ENCODE measurements at regions not wholly inside any gene's neighbourhood (a gene's known extent, or its start where the extent isn't known, plus 50 kb on each side); places are given as distances from the start of the nearest gene placed in this dataset.
"Not testable (repeated sequence)": the region's sequence is repeated elsewhere in the genome, so short reads cannot be mapped to it uniquely, and the experiment has no call there.

DNA sequence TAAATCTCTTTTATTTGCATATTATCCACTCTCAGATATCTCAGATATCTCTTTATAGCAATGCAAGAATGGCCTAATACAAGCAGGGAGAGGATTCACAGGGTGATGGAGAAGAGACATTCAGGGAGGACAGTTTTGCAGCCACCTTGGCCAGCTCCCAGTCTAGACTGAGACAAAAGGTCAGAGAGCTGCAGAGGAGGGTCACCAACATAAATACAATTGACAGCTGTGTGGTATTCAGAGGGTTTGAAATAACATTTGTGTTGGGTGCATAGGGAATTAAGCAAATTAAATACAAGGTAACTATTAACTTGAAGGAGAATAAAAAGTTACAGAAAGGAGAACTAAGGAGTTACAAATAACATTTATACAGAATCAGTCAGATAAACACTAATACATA lies 189.5 kb upstream of the TAPT1 start:
- Histone ChIP-seq H3K9me3 (ENCODE audit: low read depth) (no peaks in the 10 kb centered on the region), H3K9me2 (ENCODE audit: insufficient read depth) (no peaks in the 10 kb centered on the region), H4K20me1 (ENCODE audit: insufficient read depth) (no peaks in the 10 kb centered on the region), H3K4me2 (ENCODE audit: unreplicated experiment) (no peak overlapping the region), H3K27ac (no peak overlapping the region), H3K79me2 (ENCODE audit: insufficient read depth) (no peaks in the 10 kb centered on the region), H3K4me3 (no peak overlapping the region), H3K27me3 (replicated peaks; ENCODE audit: insufficient read depth) (peaks cover 14% of the 10 kb centered on the region), H3F3A (ENCODE audit: insufficient read depth) (no peaks in the 10 kb centered on the region), H3K36me3 (ENCODE audit: low read depth) (no peaks in the 10 kb centered on the region), H3K4me1 (ENCODE audit: insufficient read depth) (no peaks in the 10 kb centered on the region), H2AFZ (no peak overlapping the region), H3K9ac (no peak overlapping the region)
- TF ChIP-seq EZH2 (IDR thresholded peaks at IDR 0.05; ENCODE audit: insufficient read depth, poor library complexity, severe bottlenecking), result no peak
- in situ Hi-C loops (cut with MboI), result no loop called here
- no peak for DNase-seq

DNA sequence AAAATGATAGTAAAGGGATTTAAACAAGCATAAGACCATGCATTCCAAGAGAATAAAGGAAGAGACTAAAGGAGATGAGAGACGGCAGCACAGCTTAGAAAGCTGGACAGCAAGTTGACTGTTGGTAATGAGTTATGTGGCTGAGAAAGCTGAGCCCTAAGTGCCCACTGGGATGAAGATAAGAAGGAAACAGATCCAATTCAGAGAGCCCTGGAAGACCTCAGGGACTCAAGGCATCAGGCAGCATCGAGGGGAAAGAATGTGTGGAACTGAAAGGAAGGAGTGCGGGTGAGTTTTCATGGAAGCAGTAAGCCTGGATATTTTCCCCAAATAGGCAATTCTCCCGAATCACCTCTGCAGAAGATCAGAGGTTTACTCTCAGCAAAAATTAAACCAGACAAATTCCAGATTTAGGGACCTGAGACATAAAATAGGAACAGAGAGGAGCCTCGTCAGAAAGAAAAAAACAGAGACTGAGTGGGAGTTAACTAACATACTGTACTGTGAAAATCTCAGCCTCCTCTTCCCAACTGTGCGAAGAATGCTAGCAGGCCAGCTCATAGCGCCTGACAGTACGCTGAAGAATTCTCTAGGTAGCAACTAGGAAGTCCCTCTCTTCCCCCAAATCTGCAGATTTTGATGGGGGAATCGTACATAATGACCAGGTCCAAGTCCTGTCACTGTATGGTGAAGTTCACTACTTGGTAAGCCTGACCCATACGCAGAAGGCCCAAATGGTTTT lies 187.7 kb upstream of the TAPT1 start:
- no peak overlapping the region for H3K4me2 ChIP-seq (ENCODE audit: unreplicated experiment)
- WGBS, 2 experiments (ENCODE audit: low coverage in 1 of 2, low lambda C conversion rate in 2 of 2, missing lambda C conversion rate in 2 of 2), result 69 to 72% methylated on average over 10 of the region's 10 CpGs
- H3K9me3 ChIP-seq (ENCODE audit: low read depth), result no peaks in the 10 kb centered on the region

DNA sequence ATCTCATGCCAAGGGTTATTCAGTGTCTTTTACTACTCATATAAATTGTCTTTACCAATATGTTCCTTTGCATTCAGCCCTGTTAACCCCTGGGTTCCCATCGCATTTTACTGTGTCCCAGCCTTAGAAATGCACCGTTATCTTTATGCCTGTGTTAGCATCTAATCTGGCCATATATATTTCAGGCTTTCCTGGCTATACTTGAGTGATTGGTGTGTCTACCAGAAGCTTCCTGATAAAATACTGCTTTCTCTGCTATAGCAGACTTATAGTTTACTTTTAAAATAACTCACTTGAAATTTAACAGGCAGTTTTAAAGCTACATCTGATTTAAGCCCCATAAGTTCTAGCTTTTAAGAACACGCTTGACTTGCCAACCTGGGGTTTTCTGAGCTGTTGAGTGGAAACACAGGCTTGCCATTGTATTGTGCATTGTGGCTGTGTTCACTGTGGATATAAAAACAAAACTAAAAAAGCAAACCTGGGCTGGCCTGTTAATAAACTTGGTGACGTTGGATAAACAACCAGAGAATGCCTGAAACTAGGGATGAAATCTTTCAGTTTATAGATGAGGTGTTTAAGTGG lies 185.3 kb upstream of the TAPT1 start:
- H3K4me1 ChIP-seq (ENCODE audit: insufficient read depth), result no peaks in the 10 kb centered on the region
- H3K27ac ChIP-seq, result no peak overlapping the region
- no peak overlapping the region for H2AFZ ChIP-seq
- no peak overlapping the region for H3K9ac ChIP-seq
- no peaks in the 10 kb centered on the region for H4K20me1 ChIP-seq (ENCODE audit: insufficient read depth)
- DNase-seq, result no peak
- no peaks in the 10 kb centered on the region for H3F3A ChIP-seq (ENCODE audit: insufficient read depth)
- TF ChIP-seq EZH2 (IDR thresholded peaks at IDR 0.05; ENCODE audit: insufficient read depth, poor library complexity, severe bottlenecking) (no peak), EZH2phosphoT487 (IDR thresholded peaks at IDR 0.05; ENCODE audit: insufficient read depth, low read depth) (no peak)
- H3K79me2 ChIP-seq (ENCODE audit: insufficient read depth), result no peaks in the 10 kb centered on the region
- 50 to 58% methylated on average over 4 of the region's 4 CpGs for WGBS, 2 experiments (ENCODE audit: low coverage in 1 of 2, low lambda C conversion rate in 2 of 2, missing lambda C conversion rate in 2 of 2)
- no peak overlapping the region for H3K4me2 ChIP-seq (ENCODE audit: unreplicated experiment)
- H3K4me3 ChIP-seq, result no peak overlapping the region
- no peaks in the 10 kb centered on the region for H3K36me3 ChIP-seq (ENCODE audit: low read depth)
- H3K27me3 ChIP-seq (replicated peaks; ENCODE audit: insufficient read depth), result peaks cover 17% of the 10 kb centered on the region
- no peaks in the 10 kb centered on the region for H3K9me2 ChIP-seq (ENCODE audit: insufficient read depth)
- in situ Hi-C loops (cut with MboI), result no loop called here
- H3K9me3 ChIP-seq (ENCODE audit: low read depth), result no peaks in the 10 kb centered on the region

More for the DNA sequence above, 187.7 kb upstream of the TAPT1 start:
- Histone ChIP-seq H3K4me3 (no peak overlapping the region), H3F3A (ENCODE audit: insufficient read depth) (no peaks in the 10 kb centered on the region), H3K9me2 (ENCODE audit: insufficient read depth) (no peaks in the 10 kb centered on the region), H3K79me2 (ENCODE audit: insufficient read depth) (no peaks in the 10 kb centered on the region), H4K20me1 (ENCODE audit: insufficient read depth) (no peaks in the 10 kb centered on the region), H3K9ac (no peak overlapping the region), H3K27ac (no peak overlapping the region), H3K4me1 (ENCODE audit: insufficient read depth) (no peaks in the 10 kb centered on the region), H3K36me3 (ENCODE audit: low read depth) (no peaks in the 10 kb centered on the region), H2AFZ (no peak overlapping the region), H3K27me3 (replicated peaks; ENCODE audit: insufficient read depth) (peaks cover 14% of the 10 kb centered on the region)
- DNase-seq, result no peak
- TF ChIP-seq EZH2phosphoT487 (IDR thresholded peaks at IDR 0.05; ENCODE audit: insufficient read depth, low read depth) (no peak), EZH2 (IDR thresholded peaks at IDR 0.05; ENCODE audit: insufficient read depth, poor library complexity, severe bottlenecking) (no peak)
- in situ Hi-C loops (cut with MboI), result no loop called here

DNA sequence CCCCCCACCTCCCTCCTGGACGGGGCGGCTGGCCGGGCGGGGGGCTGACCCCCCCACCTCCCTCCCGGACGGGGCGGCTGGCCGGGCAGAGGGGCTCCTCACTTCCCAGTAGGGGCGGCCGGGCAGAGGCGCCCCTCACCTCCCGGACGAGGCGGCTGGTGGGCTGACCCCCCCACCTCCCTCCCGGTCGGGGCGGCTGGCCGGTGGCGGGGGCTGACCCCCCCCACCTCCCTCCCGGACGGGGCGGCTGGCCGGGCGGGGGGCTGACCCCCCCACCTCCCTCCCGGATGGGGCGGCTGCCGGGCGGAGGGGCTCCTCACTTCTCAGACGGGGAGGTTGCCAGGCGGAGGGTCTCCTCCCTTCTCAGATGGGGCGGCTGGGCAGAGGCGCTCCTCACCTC lies 166.9 kb upstream of the TAPT1 start:
- peaks cover 12% of the 10 kb centered on the region for H3K27me3 ChIP-seq (replicated peaks; ENCODE audit: insufficient read depth)
- H3F3A ChIP-seq (ENCODE audit: insufficient read depth); H3K4me1 ChIP-seq (ENCODE audit: insufficient read depth); H3K4me3 ChIP-seq; H2AFZ ChIP-seq; H4K20me1 ChIP-seq (ENCODE audit: insufficient read depth); H3K36me3 ChIP-seq (ENCODE audit: low read depth); in situ Hi-C loops (cut with MboI); H3K79me2 ChIP-seq (ENCODE audit: insufficient read depth); H3K9me2 ChIP-seq (ENCODE audit: insufficient read depth); H3K27ac ChIP-seq; H3K9ac ChIP-seq; DNase-seq; H3K9me3 ChIP-seq (ENCODE audit: low read depth); H3K4me2 ChIP-seq (ENCODE audit: unreplicated experiment): not testable (repeated sequence)
- 83% methylated on average over 10 of the region's 32 CpGs; no CpG with 5 or more reads in 1 of the 2 experiments for WGBS, 2 experiments (ENCODE audit: low coverage in 1 of 2, low lambda C conversion rate in 2 of 2, missing lambda C conversion rate in 2 of 2)

DNA sequence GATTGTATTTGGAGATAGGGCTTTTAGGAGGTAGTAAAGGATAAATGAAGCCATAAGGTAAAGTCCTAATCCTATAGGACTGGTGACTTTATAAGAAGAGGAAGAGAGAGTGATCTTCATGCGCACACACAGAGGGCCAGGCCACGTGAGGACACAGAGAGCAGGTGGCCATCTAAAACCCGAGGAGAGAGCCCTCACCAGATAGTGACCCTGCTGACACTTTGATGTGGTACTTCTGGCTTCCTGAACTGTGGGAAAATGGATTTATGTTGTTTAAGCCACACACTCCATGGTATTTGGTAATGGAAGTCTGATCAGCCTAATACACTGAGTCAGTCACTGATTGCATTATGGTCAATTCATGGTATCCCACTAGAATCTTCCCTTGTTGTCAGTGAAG lies 164.9 kb upstream of the TAPT1 start:
- in situ Hi-C loops (cut with MboI), result no loop called here
- peaks cover 19% of the 10 kb centered on the region for H3K27me3 ChIP-seq (replicated peaks; ENCODE audit: insufficient read depth)

More for the DNA sequence above, 164.9 kb upstream of the TAPT1 start:
- no peaks in the 10 kb centered on the region for H3K36me3 ChIP-seq (ENCODE audit: low read depth)
- no peaks in the 10 kb centered on the region for H3K4me1 ChIP-seq (ENCODE audit: insufficient read depth)
- no peaks in the 10 kb centered on the region for H3K9me2 ChIP-seq (ENCODE audit: insufficient read depth)
- H3K27ac ChIP-seq, result no peak overlapping the region
- no peak overlapping the region for H3K4me3 ChIP-seq
- no peak overlapping the region for H2AFZ ChIP-seq
- H3K79me2 ChIP-seq (ENCODE audit: insufficient read depth), result no peaks in the 10 kb centered on the region
- H3K4me2 ChIP-seq (ENCODE audit: unreplicated experiment), result no peak overlapping the region
- no peak for TF ChIP-seq EZH2phosphoT487 (IDR thresholded peaks at IDR 0.05; ENCODE audit: insufficient read depth, low read depth)
- TF ChIP-seq EZH2 (IDR thresholded peaks at IDR 0.05; ENCODE audit: insufficient read depth, poor library complexity, severe bottlenecking), result no peak
- H3K9me3 ChIP-seq (ENCODE audit: low read depth), result no peaks in the 10 kb centered on the region
- WGBS, 2 experiments (ENCODE audit: low coverage in 1 of 2, low lambda C conversion rate in 2 of 2, missing lambda C conversion rate in 2 of 2), result 70% methylated on average over 3 of the region's 3 CpGs
- H3F3A ChIP-seq (ENCODE audit: insufficient read depth), result no peaks in the 10 kb centered on the region
- no peak for DNase-seq
- no peaks in the 10 kb centered on the region for H4K20me1 ChIP-seq (ENCODE audit: insufficient read depth)
- no peak overlapping the region for H3K9ac ChIP-seq

All from GM23248 (cell line).